ENCODE measurements at regions not wholly inside any gene's neighbourhood (a gene's known extent, or its start where the extent isn't known, plus 50 kb on each side); places are given as distances from the start of the nearest gene placed in this dataset.
"Not testable (repeated sequence)": the region's sequence is repeated elsewhere in the genome, so short reads cannot be mapped to it uniquely, and the experiment has no call there.

- H3K18ac ChIP-seq (ENCODE audit: extremely low read depth, low read length): peak overlapping the region; percentile 32; the same call in 1 of the 2 replicates
- H4K8ac ChIP-seq (ENCODE audit: extremely low read depth, insufficient read depth, low read length); H2BK120ac ChIP-seq (replicated peaks; ENCODE audit: low read depth, low read length); H3K9me3 ChIP-seq (ENCODE audit: insufficient read depth in 2 of 2, low read depth in 1 of 2, low read length in 1 of 2); H3K27me3 ChIP-seq (replicated peaks in 1 of 4; ENCODE audit: control insufficient read depth in 3 of 4, extremely low read depth in 1 of 4, insufficient read depth in 3 of 4, low read length in 3 of 4); CTCF ChIA-PET (ENCODE audit: partially characterized antibody); H4K20me1 ChIP-seq (replicated peaks in 1 of 2; ENCODE audit: control insufficient read depth in 1 of 2, insufficient read depth in 2 of 2, low read length in 2 of 2); FAIRE-seq; H3K27ac ChIP-seq (ENCODE audit: low read depth, low read length); H2AFZ ChIP-seq (ENCODE audit: low read length); H3K4me1 ChIP-seq (replicated peaks in 1 of 4; ENCODE audit: control insufficient read depth in 3 of 4, insufficient read depth in 4 of 4, low read length in 3 of 4); H4K91ac ChIP-seq (replicated peaks; ENCODE audit: insufficient read length, low read length); H3K9ac ChIP-seq (replicated peaks in 1 of 4; ENCODE audit: extremely low read depth in 1 of 4, low read depth in 3 of 4, low read length in 3 of 4); H3K14ac ChIP-seq (ENCODE audit: insufficient read length); H3K79me1 ChIP-seq (ENCODE audit: low read depth, low read length); H2AK5ac ChIP-seq (ENCODE audit: low read depth, low read length); H4K5ac ChIP-seq (ENCODE audit: insufficient read length, low read depth, low read length); H3K36me3 ChIP-seq (ENCODE audit: control insufficient read depth in 2 of 4, insufficient read depth in 4 of 4, low read length in 3 of 4); H3K4me2 ChIP-seq (ENCODE audit: insufficient read depth in 1 of 2, low read depth in 2 of 2, low read length in 2 of 2); H3K4ac ChIP-seq (replicated peaks; ENCODE audit: insufficient read length, low read depth, low read length); H2BK15ac ChIP-seq (ENCODE audit: low read length); H2BK5ac ChIP-seq (ENCODE audit: low read depth, low read length); H3K4me3 ChIP-seq (ENCODE audit: extremely low read depth in 1 of 4, insufficient read depth in 2 of 4, low read depth in 3 of 4, low read length in 4 of 4); DNase-seq (ENCODE audit: low read depth in 1 of 2, low spot score in 2 of 2); H3K56ac ChIP-seq (replicated peaks; ENCODE audit: insufficient read length, low read depth, low read length); H2BK12ac ChIP-seq (ENCODE audit: low read depth, low read length); H3K23ac ChIP-seq (ENCODE audit: insufficient read length); H2BK20ac ChIP-seq (ENCODE audit: low read length); H3K23me2 ChIP-seq (ENCODE audit: low read depth, low read length); H3K79me2 ChIP-seq (ENCODE audit: control insufficient read depth in 1 of 2, insufficient read depth in 2 of 2, low read length in 2 of 2): not testable (repeated sequence)
- WGBS, 2 experiments (ENCODE audit: extremely low coverage in 1 of 2, insufficient coverage in 1 of 2, insufficient read length in 1 of 2, insufficient replicate concordance in 2 of 2, low coverage in 1 of 2, low lambda C conversion rate in 2 of 2, missing lambda C conversion rate in 1 of 2): 28% methylated on average over 10 of the region's 10 CpGs; no CpG with 5 or more reads in 1 of the 2 experiments
- POLR2A ChIA-PET (ENCODE audit: partially characterized antibody): interaction anchor here (0.7 kb wide), 1 partner anchor 978 kb away, joined by 3 read pairs; no protein-coding TSS in a partner anchor
Observed at GRCh38 chr11:3485737-3486136, 106.8 kb upstream of the ZNF195 start.

Data from H1 (cell line).